ENCODE measurements at regions not wholly inside any gene's neighbourhood (a gene's known extent, or its start where the extent isn't known, plus 50 kb on each side); places are given as distances from the start of the nearest gene placed in this dataset.

DNA sequence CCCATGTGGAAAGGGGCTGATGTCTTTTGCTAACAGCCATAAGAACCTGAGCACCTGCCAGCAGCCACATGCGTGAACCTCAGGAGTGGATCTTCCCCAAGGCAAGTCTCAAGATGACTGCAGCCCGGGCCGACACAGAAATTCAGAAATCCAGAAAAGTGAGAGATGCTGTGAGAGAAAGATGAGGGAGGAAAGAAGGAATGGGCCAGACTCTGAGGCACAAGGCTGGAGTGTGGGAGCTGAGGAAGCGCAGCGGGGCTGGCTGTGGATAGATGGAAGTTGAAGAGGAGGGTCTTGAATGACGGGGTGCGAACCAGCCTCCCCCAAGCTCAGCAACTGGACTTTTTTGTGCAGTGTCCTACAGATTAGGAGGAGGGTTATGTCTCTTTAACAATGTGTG is 337.8 kb downstream of the GADD45G start:
- TF ChIP-seq POLR2A (IDR thresholded peaks at IDR 0.05) (no peak), CTCF (IDR thresholded peaks at IDR 0.05) (no peak)

Data from testis (tissue), 2 donors.